ENCODE measurements at regions not wholly inside any gene's neighbourhood (a gene's known extent, or its start where the extent isn't known, plus 50 kb on each side); places are given as distances from the start of the nearest gene placed in this dataset.

- ChIA-PET CTCF (interaction anchor here (1.1 kb wide), 1 partner anchor 11 kb away, joined by 3 read pairs; no protein-coding TSS in a partner anchor), POLR2A (ENCODE audit: low non-redundant PET) (no interaction called here)
- no peak overlapping the region for H3K27ac ChIP-seq
- no peak for DNase-seq (ENCODE audit: low spot score)
- TF ChIP-seq, protein P1, sequence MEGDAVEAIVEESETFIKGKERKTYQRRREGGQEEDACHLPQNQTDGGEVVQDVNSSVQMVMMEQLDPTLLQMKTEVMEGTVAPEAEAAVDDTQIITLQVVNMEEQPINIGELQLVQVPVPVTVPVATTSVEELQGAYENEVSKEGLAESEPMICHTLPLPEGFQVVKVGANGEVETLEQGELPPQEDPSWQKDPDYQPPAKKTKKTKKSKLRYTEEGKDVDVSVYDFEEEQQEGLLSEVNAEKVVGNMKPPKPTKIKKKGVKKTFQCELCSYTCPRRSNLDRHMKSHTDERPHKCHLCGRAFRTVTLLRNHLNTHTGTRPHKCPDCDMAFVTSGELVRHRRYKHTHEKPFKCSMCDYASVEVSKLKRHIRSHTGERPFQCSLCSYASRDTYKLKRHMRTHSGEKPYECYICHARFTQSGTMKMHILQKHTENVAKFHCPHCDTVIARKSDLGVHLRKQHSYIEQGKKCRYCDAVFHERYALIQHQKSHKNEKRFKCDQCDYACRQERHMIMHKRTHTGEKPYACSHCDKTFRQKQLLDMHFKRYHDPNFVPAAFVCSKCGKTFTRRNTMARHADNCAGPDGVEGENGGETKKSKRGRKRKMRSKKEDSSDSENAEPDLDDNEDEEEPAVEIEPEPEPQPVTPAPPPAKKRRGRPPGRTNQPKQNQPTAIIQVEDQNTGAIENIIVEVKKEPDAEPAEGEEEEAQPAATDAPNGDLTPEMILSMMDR (conservative IDR thresholded peaks at IDR 0.05; ENCODE audit: low read depth): no peak
Measured at GRCh38 chr2:236977063-236977851, 108.4 kb upstream of the COPS8 start.

GRCh38 chr2:236977852-236978398 lies 107.8 kb upstream of the COPS8 start:
- TF ChIP-seq, protein P1 (conservative IDR thresholded peaks at IDR 0.05; ENCODE audit: low read depth): no peak
- no peak for DNase-seq (ENCODE audit: low spot score)
- POLR2A ChIA-PET (ENCODE audit: low non-redundant PET): no interaction called here
- CTCF ChIA-PET: interaction anchor here (1.1 kb wide), 1 partner anchor 10 kb away, joined by 3 read pairs; no protein-coding TSS in a partner anchor
- no peak overlapping the region for H3K27ac ChIP-seq

DNA sequence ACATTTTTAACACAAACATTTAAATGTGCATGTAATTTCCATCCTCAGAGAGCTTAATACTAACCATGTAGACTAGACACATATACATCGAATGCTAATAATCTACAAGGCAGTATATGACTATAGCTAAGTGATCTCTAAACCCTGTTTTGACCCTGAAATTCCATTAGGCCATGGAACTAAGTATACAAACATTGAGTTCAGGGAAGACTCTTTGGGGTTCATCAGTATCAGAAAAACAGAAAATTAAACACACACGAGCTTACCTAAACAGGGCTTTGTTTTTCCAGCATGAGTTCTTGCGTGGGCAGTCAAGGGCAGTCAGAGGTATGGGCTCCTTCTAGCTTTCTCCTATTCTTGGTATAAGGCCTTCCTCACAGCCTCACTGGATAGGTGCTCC lies 106.0 kb upstream of the COPS8 start:
- POLR2A ChIA-PET (ENCODE audit: low non-redundant PET): no interaction called here
- H3K27ac ChIP-seq: no peak overlapping the region
- TF ChIP-seq, protein P1 (conservative IDR thresholded peaks at IDR 0.05; ENCODE audit: low read depth): no peak
- no peak for DNase-seq (ENCODE audit: low spot score)
- CTCF ChIA-PET: no interaction called here

DNA sequence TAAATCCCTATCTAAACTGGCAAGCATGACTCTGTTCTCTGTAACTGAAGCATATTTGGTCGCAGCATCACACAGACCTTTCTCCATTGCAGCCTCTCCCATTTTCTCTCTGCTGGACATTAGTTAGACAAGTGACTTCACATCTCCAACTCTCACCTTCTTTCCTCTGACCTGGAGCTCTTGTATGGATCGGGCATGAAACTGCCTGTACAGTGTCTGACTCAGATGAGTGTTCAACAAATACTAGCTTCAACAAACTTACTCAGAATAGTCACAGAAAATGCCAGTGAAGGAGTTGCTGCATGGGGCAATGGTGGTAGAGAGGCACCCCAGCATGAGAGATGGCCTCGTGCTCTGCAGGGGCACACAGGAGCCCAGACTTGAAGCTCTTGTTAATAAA lies 104.7 kb upstream of the COPS8 start:
- no peak for DNase-seq (ENCODE audit: low spot score)
- POLR2A ChIA-PET (ENCODE audit: low non-redundant PET): no interaction called here
- CTCF ChIA-PET: no interaction called here
- TF ChIP-seq, protein P1 (conservative IDR thresholded peaks at IDR 0.05; ENCODE audit: low read depth): no peak
- no peak overlapping the region for H3K27ac ChIP-seq

- POLR2A ChIA-PET (ENCODE audit: low non-redundant PET): no interaction called here
- no peak overlapping the region for H3K27ac ChIP-seq
- CTCF ChIA-PET: no interaction called here
- TF ChIP-seq, protein P1 (conservative IDR thresholded peaks at IDR 0.05; ENCODE audit: low read depth): no peak
- no peak for DNase-seq (ENCODE audit: low spot score)
Measured at GRCh38 chr2:236981701-236982485, 103.8 kb upstream of the COPS8 start.

- TF ChIP-seq, protein P1 (conservative IDR thresholded peaks at IDR 0.05; ENCODE audit: low read depth): no peak
- ChIA-PET CTCF (interaction anchor here (0.7 to 0.9 kb wide), 2 partner anchors 18 to 371 kb away, joined by 3 read pairs; no protein-coding TSS in a partner anchor), POLR2A (ENCODE audit: low non-redundant PET) (no interaction called here)
- no peak overlapping the region for H3K27ac ChIP-seq
- DNase-seq (ENCODE audit: low spot score): no peak
Measured at GRCh38 chr2:236982693-236983455, 102.8 kb upstream of the COPS8 start.
